ENCODE measurements at regions not wholly inside any gene's neighbourhood (a gene's known extent, or its start where the extent isn't known, plus 50 kb on each side); places are given as distances from the start of the nearest gene placed in this dataset.

- TF ChIP-seq MAX (CRISPR knock-in tag; IDR thresholded peaks at IDR 0.05) (no peak), CTCF (IDR thresholded peaks at IDR 0.05) (no peak), HMGXB4 (CRISPR knock-in tag; IDR thresholded peaks at IDR 0.05) (no peak), MYBL2 (CRISPR knock-in tag; IDR thresholded peaks at IDR 0.05) (no peak), NR1H2 (CRISPR knock-in tag; IDR thresholded peaks at IDR 0.05) (no peak), MXD4 (CRISPR knock-in tag; IDR thresholded peaks at IDR 0.05; ENCODE audit: borderline replicate concordance) (no peak)
Observed at GRCh38 chr2:198994678-198995077, 463.1 kb downstream of the SATB2 start.

Data from WTC11 (cell line).